SK-N-SH (cell line): ENCODE measurements at regions not wholly inside any gene's neighbourhood (a gene's known extent, or its start where the extent isn't known, plus 50 kb on each side); places are given as distances from the start of the nearest gene placed in this dataset.

Source experiments
- CTCF ChIA-PET: fragments of 300-600, 350-600 bp; formaldehyde crosslinking; extraction: SDS; loops from one replicate; lab custom pipeline; 2021; lab: Yijun Ruan, JAX
- POLR2A ChIA-PET: fragments of 350-600 bp; sonication (Branson Sonifier 250); formaldehyde crosslinking; extraction: SDS; loops from one replicate; lab custom pipeline; 2020; ENCODE audit warnings: antibody characterized with exemption, inconsistent platforms; lab: Yijun Ruan, JAX
- DNase-seq: peaks from one replicate; pipeline ENCODE4 v3.0.0; 2012
- H2AFZ ChIP-seq: fragments of 200-600 bp; sonication (generic); 2 replicates; pipeline ENCODE4 v1.8.1; 2016; ENCODE audit warnings: antibody characterized with exemption, mild to moderate bottlenecking, low read depth
- H3F3A ChIP-seq: fragments of 200-600 bp; sonication (generic); replicated peaks from 2 replicates; pipeline ENCODE3; 2016; ENCODE audit warnings: antibody characterized with exemption, mild to moderate bottlenecking; ENCODE audit not compliant: insufficient read depth
- H3K27ac ChIP-seq, 2 experiments: fragments of 200-500 bp in 1 of 2; fragments of 200-600 bp in 1 of 2; sonication (Bioruptor generic) in 1 of 2; sonication (generic), shearing (Covaris generic) in 1 of 2; 2 replicates each; pipeline versions ENCODE4 v1.5.1 to v1.6.1; 2014 to 2016; ENCODE audit warnings: low read depth in 2 of 2, inconsistent platforms in 1 of 2, low read length in 1 of 2, mild to moderate bottlenecking in 1 of 2, mixed read lengths in 1 of 2
- H3K27me3 ChIP-seq: fragments of 200-600 bp; sonication (generic), shearing (Covaris generic); 2 replicates; pipeline ENCODE4 v1.6.1; 2016; ENCODE audit warnings: mixed run types; ENCODE audit not compliant: insufficient read depth
- H3K36me3 ChIP-seq, 2 experiments: fragments of 200-500 bp in 1 of 2; fragments of 200-600 bp in 1 of 2; sonication (Bioruptor generic) in 1 of 2; sonication (generic) in 1 of 2; replicated peaks in 1 of 2; 2 replicates each; pipeline versions ENCODE3 to v1.5.1; 2014 to 2016; ENCODE audit warnings: low read length in 1 of 2, mild to moderate bottlenecking in 1 of 2; ENCODE audit not compliant: insufficient read depth in 2 of 2, control insufficient read depth in 1 of 2
- H3K4me1 ChIP-seq, 2 experiments: fragments of 200-500 bp in 1 of 2; fragments of 200-600 bp in 1 of 2; sonication (Bioruptor generic) in 1 of 2; sonication (generic), shearing (Covaris generic) in 1 of 2; 2 replicates each; pipeline versions ENCODE4 v1.5.1 to v1.6.1; 2014 to 2016; ENCODE audit warnings: low read depth in 1 of 2, low read length in 1 of 2, mixed run types in 1 of 2; ENCODE audit not compliant: insufficient read depth in 2 of 2, control insufficient read depth in 1 of 2
- H3K4me2 ChIP-seq: fragments of 200-600 bp; sonication (generic), shearing (Covaris generic); 2 replicates; pipeline ENCODE4 v1.6.1; 2017; ENCODE audit warnings: mixed run types
- H3K4me3 ChIP-seq, 2 experiments: fragments of 200-500 bp in 1 of 2; fragments of 200-600 bp in 1 of 2; sonication (Bioruptor generic) in 1 of 2; sonication (generic), shearing (Covaris generic) in 1 of 2; 2 replicates each; pipeline versions ENCODE4 v1.5.1 to v1.8.1; 2014 to 2016; ENCODE audit warnings: low read depth in 2 of 2, inconsistent platforms in 1 of 2, low read length in 1 of 2, mild to moderate bottlenecking in 1 of 2, mixed read lengths in 1 of 2, moderate library complexity in 1 of 2
- H3K79me2 ChIP-seq: fragments of 200-600 bp; sonication (generic); 2 replicates; pipeline ENCODE4 v1.8.1; 2017; ENCODE audit warnings: mild to moderate bottlenecking; ENCODE audit not compliant: insufficient read depth
- H3K9ac ChIP-seq: fragments of 200-600 bp; sonication (generic); 2 replicates; pipeline ENCODE4 v1.6.1; 2017; ENCODE audit warnings: mixed run types
- H3K9me2 ChIP-seq: fragments of 200-600 bp; sonication (generic); 2 replicates; pipeline ENCODE4 v1.6.1; 2017; ENCODE audit warnings: mixed run types
- H3K9me3 ChIP-seq: fragments of 200-600 bp; sonication (generic); 2 replicates; pipeline ENCODE4 v1.6.1; 2017; ENCODE audit warnings: mixed run types, mild to moderate bottlenecking, moderate library complexity
- H4K20me1 ChIP-seq: fragments of 200-600 bp; sonication (generic); 2 replicates; pipeline ENCODE4 v1.6.1; 2017; ENCODE audit warnings: mild to moderate bottlenecking, mixed run types; ENCODE audit not compliant: insufficient read depth
- CHD2 ChIP-seq: fragments of 150-350 bp; IDR thresholded peaks from 2 replicates; pipeline ENCODE4 v1.6.1; 2018; ENCODE audit warnings: low read length; ENCODE audit not compliant: partially characterized antibody
- EP300 ChIP-seq, 2 experiments: IDR thresholded peaks; 2 replicates each; pipeline versions ENCODE4 v1.4.0 to v1.6.1; 2012; ENCODE audit warnings: borderline replicate concordance in 1 of 2, low read depth in 1 of 2, low read length in 1 of 2
- EZH2phosphoT487 ChIP-seq: fragments of 200-600 bp; sonication (generic); IDR thresholded peaks from 2 replicates; pipeline ENCODE4 v1.6.1; 2017; ENCODE audit warnings: low read depth, mixed run types, mild to moderate bottlenecking, antibody characterized with exemption, moderate library complexity, borderline replicate concordance
- FOSL2 ChIP-seq: IDR thresholded peaks from 2 replicates; pipeline ENCODE4 v1.4.0; 2012; ENCODE audit warnings: low read depth, mild to moderate bottlenecking, moderate library complexity, borderline replicate concordance
- GABPA ChIP-seq: IDR thresholded peaks from 2 replicates; pipeline ENCODE4 v1.4.0; 2012; ENCODE audit warnings: low read depth, mild to moderate bottlenecking
- JUND ChIP-seq: IDR thresholded peaks from 2 replicates; pipeline ENCODE4 v1.4.0; 2012
- MAX ChIP-seq: IDR thresholded peaks from 2 replicates; pipeline ENCODE4 v1.4.0; 2012; ENCODE audit warnings: low read depth
- MEF2A ChIP-seq: IDR thresholded peaks from 2 replicates; pipeline ENCODE4 v1.4.0; 2012; ENCODE audit warnings: low read depth, borderline replicate concordance
- MXI1 ChIP-seq: IDR thresholded peaks from 2 replicates; pipeline ENCODE4 v1.6.1; 2012; ENCODE audit warnings: mild to moderate bottlenecking, low read depth, low read length, improper control_type of control experiment
- NFIC ChIP-seq: IDR thresholded peaks from 2 replicates; pipeline ENCODE4 v1.4.0; 2012; ENCODE audit warnings: borderline replicate concordance
- POLR2AphosphoS5 ChIP-seq: IDR thresholded peaks from 2 replicates; pipeline ENCODE4 v1.6.1; 2012; ENCODE audit warnings: low read depth, low read length
- RFX5 ChIP-seq: IDR thresholded peaks from 2 replicates; pipeline ENCODE4 v1.6.1; 2012; ENCODE audit warnings: mild to moderate bottlenecking, improper control_type of control experiment, low read length
- SIN3A ChIP-seq: IDR thresholded peaks from 2 replicates; pipeline ENCODE4 v1.6.1; 2012; ENCODE audit warnings: low read depth, mild to moderate bottlenecking, low read length, moderate library complexity, borderline replicate concordance
- SMC3 ChIP-seq: IDR thresholded peaks from 2 replicates; pipeline ENCODE4 v1.6.1; 2012; ENCODE audit warnings: low read depth, low read length, improper control_type of control experiment
- TAF1 ChIP-seq: IDR thresholded peaks from 2 replicates; pipeline ENCODE4 v1.6.1; 2012; ENCODE audit warnings: low read depth, mild to moderate bottlenecking, low read length, moderate library complexity, borderline replicate concordance
- TEAD4 ChIP-seq: IDR thresholded peaks from 2 replicates; pipeline ENCODE4 v1.4.0; 2012; ENCODE audit warnings: mild to moderate bottlenecking, borderline replicate concordance; ENCODE audit not compliant: insufficient read depth
- WGBS: methylation state at CpG from one replicate; pipeline ENCODE4 v1.1.6; 2017; ENCODE audit warnings: low lambda C conversion rate; 5-methylcytosine and 5-hydroxymethylcytosine counted together
- TF ChIP-seq, protein P1 (sequence below): IDR thresholded peaks from 2 replicates; pipeline ENCODE4; 2012
- TF ChIP-seq, protein P2 (sequence below): fragments of 200-600 bp; sonication (generic); IDR thresholded peaks from 2 replicates; pipeline ENCODE4 v1.6.1; 2017; ENCODE audit warnings: antibody characterized with exemption, mild to moderate bottlenecking, moderate library complexity
- TF ChIP-seq, protein P3 (sequence below): IDR thresholded peaks from 2 replicates; pipeline ENCODE4 v1.6.1; 2012; ENCODE audit warnings: mild to moderate bottlenecking, low read depth, low read length, moderate library complexity

DNA sequence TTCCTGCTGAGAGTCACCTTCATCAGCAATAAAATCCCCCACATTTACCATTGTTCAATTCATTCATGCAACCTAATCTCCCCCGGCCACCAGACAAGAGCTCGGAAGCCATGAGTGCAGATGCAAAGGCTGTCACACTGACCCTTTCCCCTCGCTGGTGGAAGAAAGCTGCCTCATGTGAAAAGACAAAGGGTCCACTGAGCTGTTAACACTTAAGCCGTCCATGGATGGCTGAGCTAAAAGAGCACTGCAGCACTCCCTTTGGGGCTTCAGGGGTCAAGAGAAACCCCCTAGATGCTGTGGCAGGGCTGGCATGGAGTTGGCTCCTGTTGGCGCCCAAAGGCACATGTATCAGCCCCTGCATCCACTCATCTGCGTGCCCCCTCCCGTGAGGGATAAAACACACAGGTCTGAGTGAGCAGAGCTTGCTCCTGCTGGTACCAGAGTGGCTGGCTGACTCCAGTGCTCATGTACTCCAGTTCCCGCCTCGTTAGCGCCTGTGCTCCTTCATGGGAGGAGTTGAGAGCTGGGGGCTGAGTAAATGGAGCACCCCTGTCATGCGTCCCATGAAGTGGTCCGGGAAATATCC lies 216.5 kb downstream of the PDHA2 start (continued):
- no peak for TF ChIP-seq EP300 (IDR thresholded peaks at IDR 0.05; ENCODE audit: borderline replicate concordance in 1 of 2, low read depth in 1 of 2, low read length in 1 of 2)
- TF ChIP-seq EZH2phosphoT487 = no peak
- TF ChIP-seq CHD2 = no peak
- TF ChIP-seq JUND = no peak

- H3K9me2 ChIP-seq = no peaks in the 10 kb centered on the region
Observed at GRCh38 chr4:96063639-96064038, 223.7 kb downstream of the PDHA2 start.

GRCh38 chr4:96073461-96073860 lies 233.6 kb downstream of the PDHA2 start:
- Histone ChIP-seq H3K79me2 (no peaks in the 10 kb centered on the region), H3K9me2 (no peaks in the 10 kb centered on the region), H3K9ac (no peak overlapping the region), H2AFZ (no peak overlapping the region; the same call in 1 of the 2 replicates), H3F3A (no peaks in the 10 kb centered on the region), H3K4me2 (no peak overlapping the region), H3K4me1 (no peaks in the 10 kb centered on the region), H3K27ac (no peak overlapping the region), H3K36me3 (no peaks in the 10 kb centered on the region), H3K9me3 (no peaks in the 10 kb centered on the region), H3K27me3 (no peaks in the 10 kb centered on the region), H3K4me3 (no peak overlapping the region), H4K20me1 (no peaks in the 10 kb centered on the region)
- WGBS = 49% methylated on average over 2 of the region's 2 CpGs
- no peak for DNase-seq
- POLR2A ChIA-PET = no interaction called here
- CTCF ChIA-PET = no interaction called here
- TF ChIP-seq NFIC (no peak), TEAD4 (no peak), SMC3 (no peak), FOSL2 (no peak), TAF1 (no peak), EZH2phosphoT487 (no peak), RFX5 (no peak), MAX (no peak), MEF2A (no peak), POLR2AphosphoS5 (no peak), MXI1 (no peak), SIN3A (no peak), GABPA (no peak)
- TF ChIP-seq, protein P1, sequence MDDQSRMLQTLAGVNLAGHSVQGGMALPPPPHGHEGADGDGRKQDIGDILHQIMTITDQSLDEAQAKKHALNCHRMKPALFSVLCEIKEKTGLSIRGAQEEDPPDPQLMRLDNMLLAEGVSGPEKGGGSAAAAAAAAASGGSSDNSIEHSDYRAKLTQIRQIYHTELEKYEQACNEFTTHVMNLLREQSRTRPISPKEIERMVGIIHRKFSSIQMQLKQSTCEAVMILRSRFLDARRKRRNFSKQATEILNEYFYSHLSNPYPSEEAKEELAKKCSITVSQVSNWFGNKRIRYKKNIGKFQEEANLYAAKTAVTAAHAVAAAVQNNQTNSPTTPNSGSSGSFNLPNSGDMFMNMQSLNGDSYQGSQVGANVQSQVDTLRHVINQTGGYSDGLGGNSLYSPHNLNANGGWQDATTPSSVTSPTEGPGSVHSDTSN = no peak
- TF ChIP-seq, protein P2, sequence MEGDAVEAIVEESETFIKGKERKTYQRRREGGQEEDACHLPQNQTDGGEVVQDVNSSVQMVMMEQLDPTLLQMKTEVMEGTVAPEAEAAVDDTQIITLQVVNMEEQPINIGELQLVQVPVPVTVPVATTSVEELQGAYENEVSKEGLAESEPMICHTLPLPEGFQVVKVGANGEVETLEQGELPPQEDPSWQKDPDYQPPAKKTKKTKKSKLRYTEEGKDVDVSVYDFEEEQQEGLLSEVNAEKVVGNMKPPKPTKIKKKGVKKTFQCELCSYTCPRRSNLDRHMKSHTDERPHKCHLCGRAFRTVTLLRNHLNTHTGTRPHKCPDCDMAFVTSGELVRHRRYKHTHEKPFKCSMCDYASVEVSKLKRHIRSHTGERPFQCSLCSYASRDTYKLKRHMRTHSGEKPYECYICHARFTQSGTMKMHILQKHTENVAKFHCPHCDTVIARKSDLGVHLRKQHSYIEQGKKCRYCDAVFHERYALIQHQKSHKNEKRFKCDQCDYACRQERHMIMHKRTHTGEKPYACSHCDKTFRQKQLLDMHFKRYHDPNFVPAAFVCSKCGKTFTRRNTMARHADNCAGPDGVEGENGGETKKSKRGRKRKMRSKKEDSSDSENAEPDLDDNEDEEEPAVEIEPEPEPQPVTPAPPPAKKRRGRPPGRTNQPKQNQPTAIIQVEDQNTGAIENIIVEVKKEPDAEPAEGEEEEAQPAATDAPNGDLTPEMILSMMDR = no peak
- TF ChIP-seq, protein P3, sequence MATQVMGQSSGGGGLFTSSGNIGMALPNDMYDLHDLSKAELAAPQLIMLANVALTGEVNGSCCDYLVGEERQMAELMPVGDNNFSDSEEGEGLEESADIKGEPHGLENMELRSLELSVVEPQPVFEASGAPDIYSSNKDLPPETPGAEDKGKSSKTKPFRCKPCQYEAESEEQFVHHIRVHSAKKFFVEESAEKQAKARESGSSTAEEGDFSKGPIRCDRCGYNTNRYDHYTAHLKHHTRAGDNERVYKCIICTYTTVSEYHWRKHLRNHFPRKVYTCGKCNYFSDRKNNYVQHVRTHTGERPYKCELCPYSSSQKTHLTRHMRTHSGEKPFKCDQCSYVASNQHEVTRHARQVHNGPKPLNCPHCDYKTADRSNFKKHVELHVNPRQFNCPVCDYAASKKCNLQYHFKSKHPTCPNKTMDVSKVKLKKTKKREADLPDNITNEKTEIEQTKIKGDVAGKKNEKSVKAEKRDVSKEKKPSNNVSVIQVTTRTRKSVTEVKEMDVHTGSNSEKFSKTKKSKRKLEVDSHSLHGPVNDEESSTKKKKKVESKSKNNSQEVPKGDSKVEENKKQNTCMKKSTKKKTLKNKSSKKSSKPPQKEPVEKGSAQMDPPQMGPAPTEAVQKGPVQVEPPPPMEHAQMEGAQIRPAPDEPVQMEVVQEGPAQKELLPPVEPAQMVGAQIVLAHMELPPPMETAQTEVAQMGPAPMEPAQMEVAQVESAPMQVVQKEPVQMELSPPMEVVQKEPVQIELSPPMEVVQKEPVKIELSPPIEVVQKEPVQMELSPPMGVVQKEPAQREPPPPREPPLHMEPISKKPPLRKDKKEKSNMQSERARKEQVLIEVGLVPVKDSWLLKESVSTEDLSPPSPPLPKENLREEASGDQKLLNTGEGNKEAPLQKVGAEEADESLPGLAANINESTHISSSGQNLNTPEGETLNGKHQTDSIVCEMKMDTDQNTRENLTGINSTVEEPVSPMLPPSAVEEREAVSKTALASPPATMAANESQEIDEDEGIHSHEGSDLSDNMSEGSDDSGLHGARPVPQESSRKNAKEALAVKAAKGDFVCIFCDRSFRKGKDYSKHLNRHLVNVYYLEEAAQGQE = no peak

More at GRCh38 chr4:96063639-96064038, 223.7 kb downstream of the PDHA2 start:
- Histone ChIP-seq H3F3A (no peaks in the 10 kb centered on the region), H3K4me1 (no peaks in the 10 kb centered on the region), H2AFZ (no peak overlapping the region), H3K4me3 (no peak overlapping the region)
- TF ChIP-seq FOSL2 (no peak), EZH2phosphoT487 (no peak)
- TF ChIP-seq, all 33 proteins: peak for 0
- Histone ChIP-seq H3K79me2 (no peaks in the 10 kb centered on the region), H3K4me2 (no peak overlapping the region), H3K9ac (no peak overlapping the region), H3K27me3 (no peaks in the 10 kb centered on the region), H3K9me3 (no peaks in the 10 kb centered on the region), H3K36me3 (no peaks in the 10 kb centered on the region), H4K20me1 (no peaks in the 10 kb centered on the region), H3K27ac (no peak overlapping the region)
- WGBS = 58% methylated on average over 2 of the region's 2 CpGs
- no peak for DNase-seq
- ChIA-PET CTCF (no interaction called here), POLR2A (no interaction called here)
